ENCODE measurements at regions not wholly inside any gene's neighbourhood (a gene's known extent, or its start where the extent isn't known, plus 50 kb on each side); places are given as distances from the start of the nearest gene placed in this dataset.

DNA sequence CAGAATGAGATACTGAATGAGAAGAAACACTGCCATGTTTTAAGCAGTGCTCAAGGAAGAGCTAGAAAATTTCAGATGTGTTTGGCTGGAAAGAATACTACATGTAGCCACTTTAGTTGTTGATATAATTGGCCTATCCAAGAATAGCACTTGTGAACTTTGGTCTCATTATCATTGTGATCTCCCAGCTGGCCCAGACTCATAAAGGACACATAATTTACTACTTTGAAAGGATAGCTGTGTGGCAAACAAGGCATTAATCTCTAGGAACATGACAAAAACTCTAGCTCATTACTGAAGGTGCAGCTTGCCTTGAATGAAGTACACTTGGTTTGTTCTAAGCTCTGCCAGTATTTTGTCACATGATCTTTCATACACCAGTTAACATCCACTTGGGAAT, 356.3 kb downstream of the CSNK1G3 start:
- TF ChIP-seq, protein P1, sequence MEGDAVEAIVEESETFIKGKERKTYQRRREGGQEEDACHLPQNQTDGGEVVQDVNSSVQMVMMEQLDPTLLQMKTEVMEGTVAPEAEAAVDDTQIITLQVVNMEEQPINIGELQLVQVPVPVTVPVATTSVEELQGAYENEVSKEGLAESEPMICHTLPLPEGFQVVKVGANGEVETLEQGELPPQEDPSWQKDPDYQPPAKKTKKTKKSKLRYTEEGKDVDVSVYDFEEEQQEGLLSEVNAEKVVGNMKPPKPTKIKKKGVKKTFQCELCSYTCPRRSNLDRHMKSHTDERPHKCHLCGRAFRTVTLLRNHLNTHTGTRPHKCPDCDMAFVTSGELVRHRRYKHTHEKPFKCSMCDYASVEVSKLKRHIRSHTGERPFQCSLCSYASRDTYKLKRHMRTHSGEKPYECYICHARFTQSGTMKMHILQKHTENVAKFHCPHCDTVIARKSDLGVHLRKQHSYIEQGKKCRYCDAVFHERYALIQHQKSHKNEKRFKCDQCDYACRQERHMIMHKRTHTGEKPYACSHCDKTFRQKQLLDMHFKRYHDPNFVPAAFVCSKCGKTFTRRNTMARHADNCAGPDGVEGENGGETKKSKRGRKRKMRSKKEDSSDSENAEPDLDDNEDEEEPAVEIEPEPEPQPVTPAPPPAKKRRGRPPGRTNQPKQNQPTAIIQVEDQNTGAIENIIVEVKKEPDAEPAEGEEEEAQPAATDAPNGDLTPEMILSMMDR (IDR thresholded peaks at IDR 0.05 in 2 of 3, conservative IDR thresholded peaks at IDR 0.05 in 1 of 3; ENCODE audit: borderline replicate concordance in 1 of 3, insufficient read depth in 1 of 3, low read depth in 2 of 3, low read length in 2 of 3): no peak
- TF ChIP-seq RAD21 (IDR thresholded peaks at IDR 0.05; ENCODE audit: low read depth) (no peak), POLR2A (IDR thresholded peaks at IDR 0.05; ENCODE audit: borderline replicate concordance, extremely low read depth, insufficient read depth, insufficient read length) (no peak), ZNF274 (IDR thresholded peaks at IDR 0.05; ENCODE audit: low read depth, low read length) (no peak), SIN3A (IDR thresholded peaks at IDR 0.05; ENCODE audit: low read depth) (no peak), CBX3 (IDR thresholded peaks at IDR 0.05; ENCODE audit: low read depth) (no peak), POLR2AphosphoS5 (IDR thresholded peaks at IDR 0.05; ENCODE audit: low read depth, low read length) (no peak), EZH2 (IDR thresholded peaks at IDR 0.05) (no peak), EZH2phosphoT487 (IDR thresholded peaks at IDR 0.05; ENCODE audit: borderline replicate concordance) (no peak), YY1 (IDR thresholded peaks at IDR 0.05; ENCODE audit: extremely low read depth, insufficient replicate concordance, low read depth, low read length) (no peak)
- TF ChIP-seq, protein P2, sequence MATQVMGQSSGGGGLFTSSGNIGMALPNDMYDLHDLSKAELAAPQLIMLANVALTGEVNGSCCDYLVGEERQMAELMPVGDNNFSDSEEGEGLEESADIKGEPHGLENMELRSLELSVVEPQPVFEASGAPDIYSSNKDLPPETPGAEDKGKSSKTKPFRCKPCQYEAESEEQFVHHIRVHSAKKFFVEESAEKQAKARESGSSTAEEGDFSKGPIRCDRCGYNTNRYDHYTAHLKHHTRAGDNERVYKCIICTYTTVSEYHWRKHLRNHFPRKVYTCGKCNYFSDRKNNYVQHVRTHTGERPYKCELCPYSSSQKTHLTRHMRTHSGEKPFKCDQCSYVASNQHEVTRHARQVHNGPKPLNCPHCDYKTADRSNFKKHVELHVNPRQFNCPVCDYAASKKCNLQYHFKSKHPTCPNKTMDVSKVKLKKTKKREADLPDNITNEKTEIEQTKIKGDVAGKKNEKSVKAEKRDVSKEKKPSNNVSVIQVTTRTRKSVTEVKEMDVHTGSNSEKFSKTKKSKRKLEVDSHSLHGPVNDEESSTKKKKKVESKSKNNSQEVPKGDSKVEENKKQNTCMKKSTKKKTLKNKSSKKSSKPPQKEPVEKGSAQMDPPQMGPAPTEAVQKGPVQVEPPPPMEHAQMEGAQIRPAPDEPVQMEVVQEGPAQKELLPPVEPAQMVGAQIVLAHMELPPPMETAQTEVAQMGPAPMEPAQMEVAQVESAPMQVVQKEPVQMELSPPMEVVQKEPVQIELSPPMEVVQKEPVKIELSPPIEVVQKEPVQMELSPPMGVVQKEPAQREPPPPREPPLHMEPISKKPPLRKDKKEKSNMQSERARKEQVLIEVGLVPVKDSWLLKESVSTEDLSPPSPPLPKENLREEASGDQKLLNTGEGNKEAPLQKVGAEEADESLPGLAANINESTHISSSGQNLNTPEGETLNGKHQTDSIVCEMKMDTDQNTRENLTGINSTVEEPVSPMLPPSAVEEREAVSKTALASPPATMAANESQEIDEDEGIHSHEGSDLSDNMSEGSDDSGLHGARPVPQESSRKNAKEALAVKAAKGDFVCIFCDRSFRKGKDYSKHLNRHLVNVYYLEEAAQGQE (IDR thresholded peaks at IDR 0.05; ENCODE audit: low read depth): no peak

All from HCT116 (cell line).